Fibroblast of the aortic adventitia (primary cell): ENCODE measurements at regions not wholly inside any gene's neighbourhood (a gene's known extent, or its start where the extent isn't known, plus 50 kb on each side); places are given as distances from the start of the nearest gene placed in this dataset.

Experiments
- DNase-seq: peaks from one replicate; pipeline ENCODE4 v3.0.0-alpha.2; 2010; ENCODE audit warnings: low read depth
- H3K4me3 ChIP-seq: 2 replicates; pipeline ENCODE4 v1.5.1; 2011; ENCODE audit warnings: low read depth, mild to moderate bottlenecking, control low read depth, low read length, moderate library complexity
- CTCF ChIP-seq: IDR thresholded peaks from 2 replicates; pipeline ENCODE4 v1.5.1; 2011; ENCODE audit warnings: mild to moderate bottlenecking, low read length, control low read depth, inconsistent platforms; ENCODE audit not compliant: insufficient read depth

- no peak overlapping the region for H3K4me3 ChIP-seq
- TF ChIP-seq CTCF: no peak
Observed at GRCh38 chr1:239999170-239999569, 92.5 kb upstream of the FMN2 start.

GRCh38 chr1:240000634-240001033, 91.0 kb upstream of the FMN2 start:
- peak; percentile 77 for DNase-seq
- no peak overlapping the region for H3K4me3 ChIP-seq
- TF ChIP-seq CTCF: no peak

More at GRCh38 chr1:239999170-239999569, 92.5 kb upstream of the FMN2 start:
- DNase-seq: no peak

DNA sequence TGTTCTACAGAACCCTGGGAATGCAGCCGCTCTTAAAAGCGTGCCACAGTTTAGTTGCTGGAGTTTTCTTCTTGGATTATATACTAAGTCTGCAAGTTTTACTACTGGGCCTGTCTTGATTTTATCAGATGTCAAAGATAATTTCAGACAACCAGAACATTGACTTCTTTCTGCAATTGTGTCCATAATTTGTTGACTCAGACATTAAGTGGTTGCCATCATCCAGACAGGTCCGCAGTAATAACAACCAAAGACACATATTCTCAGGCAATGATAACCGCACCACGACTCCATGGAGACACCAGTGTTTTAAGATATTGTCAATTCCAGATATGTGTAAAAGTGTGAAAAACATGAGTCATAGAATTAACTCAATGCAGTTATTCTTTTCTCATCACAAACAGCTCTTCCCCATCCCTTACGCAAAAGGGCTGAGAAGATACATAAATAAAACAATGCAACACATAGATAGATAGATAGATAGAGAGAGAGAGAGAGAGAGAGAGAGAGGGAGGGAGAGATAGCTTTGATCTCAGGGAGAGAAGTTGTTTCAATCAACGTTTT, 90.4 kb upstream of the FMN2 start:
- no peak for TF ChIP-seq CTCF
- H3K4me3 ChIP-seq: no peak overlapping the region
- no peak for DNase-seq

GRCh38 chr1:240004086-240004749, 87.5 kb upstream of the FMN2 start:
- no peak overlapping the region for H3K4me3 ChIP-seq
- TF ChIP-seq CTCF: peak; percentile 83
- peak; percentile 19 for DNase-seq

- no peak for DNase-seq
- H3K4me3 ChIP-seq: no peak overlapping the region
- no peak for TF ChIP-seq CTCF
Observed at GRCh38 chr1:240005997-240006650, 85.6 kb upstream of the FMN2 start.

- H3K4me3 ChIP-seq: no peak overlapping the region
- TF ChIP-seq CTCF: no peak
- no peak for DNase-seq
Observed at GRCh38 chr1:240008298-240008697, 83.4 kb upstream of the FMN2 start.
